Adrenal gland (tissue), 5 donors: ENCODE measurements at regions not wholly inside any gene's neighbourhood (a gene's known extent, or its start where the extent isn't known, plus 50 kb on each side); places are given as distances from the start of the nearest gene placed in this dataset.

Experiments used
- CTCF ChIP-seq, 6 experiments: fragments of 450-650 bp in 4 of 6; fragments of 200-600 bp in 2 of 6; sonication (generic) in 1 of 6; IDR thresholded peaks; 1 replicate in 5 of 6; 2 replicates in 1 of 6; pipeline versions ENCODE4 v1.5.1 to v1.8.0; 2016 to 2021; ENCODE audit warnings: antibody characterized with exemption in 6 of 6, mild to moderate bottlenecking in 2 of 6, moderate library complexity in 1 of 6
- POLR2A ChIP-seq, 2 donors: fragments of 450-650 bp; IDR thresholded peaks; one replicate each; pipeline ENCODE4 v1.6.1; 2017; ENCODE audit warnings: antibody characterized with exemption in 2 of 2, mild to moderate bottlenecking in 2 of 2, moderate library complexity in 1 of 2
- donor health status: DM: no; HTN: no; CAD: no.

GRCh38 chr3:197417441-197417840 is 119.0 kb upstream of the DLG1 start:
- TF ChIP-seq CTCF (IDR thresholded peaks at IDR 0.05), result no peak
- no peak for TF ChIP-seq POLR2A (IDR thresholded peaks at IDR 0.05)
